ENCODE measurements at regions not wholly inside any gene's neighbourhood (a gene's known extent, or its start where the extent isn't known, plus 50 kb on each side); places are given as distances from the start of the nearest gene placed in this dataset.

DNA sequence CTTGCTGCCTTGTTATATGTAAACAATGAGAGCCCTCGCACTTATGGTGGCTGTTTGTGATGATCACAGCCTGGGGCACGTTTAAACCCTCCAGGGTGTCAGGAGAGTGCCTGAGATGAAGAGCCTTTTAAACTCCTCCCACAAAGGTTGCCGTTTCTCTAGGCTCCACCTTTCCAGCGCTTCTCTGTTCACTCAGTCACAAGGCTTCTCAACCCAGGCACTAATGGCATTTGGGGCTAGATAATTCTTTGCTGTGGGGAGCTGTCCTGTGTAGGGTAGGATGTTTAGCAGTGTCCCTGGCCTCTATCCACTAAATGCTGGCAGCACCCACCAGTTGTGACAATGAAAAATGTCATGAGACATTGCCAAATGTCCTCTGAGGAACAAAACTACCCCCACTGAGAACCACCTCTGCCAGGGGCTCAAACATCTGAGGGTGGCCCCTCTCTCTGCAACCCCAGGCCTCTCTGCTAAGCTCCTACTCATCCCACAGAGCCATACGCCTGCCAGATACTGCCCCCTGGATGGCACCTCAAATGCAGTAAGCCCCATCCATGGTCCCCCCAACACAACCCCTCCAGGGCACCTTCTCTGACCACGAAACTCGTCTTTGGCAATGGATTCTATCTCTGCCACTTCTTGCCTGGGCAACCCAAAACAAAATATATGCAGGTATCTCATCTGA lies 144.3 kb upstream of the ZMIZ1 start:
- no peak for DNase-seq (ENCODE audit: low read depth)

DNA sequence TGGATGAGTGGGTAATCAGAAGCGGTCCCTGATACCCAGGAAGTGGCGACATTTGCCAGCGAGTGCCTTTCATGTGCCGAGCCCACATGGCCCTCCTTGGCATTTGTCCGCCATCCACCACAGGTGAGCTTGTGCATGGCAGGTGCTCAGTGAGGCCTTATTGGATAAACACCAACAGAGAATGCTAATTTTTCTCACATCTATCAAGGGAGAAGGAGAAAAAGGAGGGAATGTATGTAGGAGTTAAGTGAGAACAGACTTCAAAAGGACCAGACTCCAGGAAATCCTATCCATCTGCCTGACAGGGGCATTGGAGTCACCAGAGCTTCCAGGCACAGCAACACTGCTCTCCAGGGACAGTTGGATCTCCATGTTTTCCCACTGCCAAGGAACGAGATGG lies 143.5 kb upstream of the ZMIZ1 start:
- no peak for DNase-seq (ENCODE audit: low read depth)

DNA sequence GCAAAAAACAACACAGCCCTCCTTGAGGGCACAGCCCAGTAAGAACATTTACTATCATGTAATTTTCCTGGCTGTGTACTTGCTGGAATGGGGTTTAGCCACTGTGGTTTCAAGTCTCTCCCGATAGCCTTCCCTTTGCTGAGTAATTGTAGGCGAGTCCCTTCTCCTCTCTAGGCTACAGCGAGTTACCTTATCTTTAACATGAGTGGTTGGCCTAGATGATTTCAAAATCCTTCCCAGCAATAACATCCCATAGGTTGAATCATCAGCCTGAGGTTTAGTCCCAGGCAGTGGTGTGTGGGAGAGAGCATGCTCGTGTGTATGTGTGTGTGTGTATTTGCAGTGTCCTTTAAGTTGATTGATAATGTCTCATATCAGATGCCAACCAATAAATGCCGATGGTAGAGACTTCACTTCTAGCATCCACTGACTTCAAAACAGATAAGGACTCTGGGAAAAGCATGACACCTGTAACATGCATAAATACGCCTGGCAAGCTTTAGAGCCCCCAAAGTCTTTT lies 142.9 kb upstream of the ZMIZ1 start:
- DNase-seq (ENCODE audit: low read depth) = no peak

- DNase-seq (ENCODE audit: low read depth) = no peak
Measured at GRCh38 chr10:78927257-78927995, 141.3 kb upstream of the ZMIZ1 start.

DNA sequence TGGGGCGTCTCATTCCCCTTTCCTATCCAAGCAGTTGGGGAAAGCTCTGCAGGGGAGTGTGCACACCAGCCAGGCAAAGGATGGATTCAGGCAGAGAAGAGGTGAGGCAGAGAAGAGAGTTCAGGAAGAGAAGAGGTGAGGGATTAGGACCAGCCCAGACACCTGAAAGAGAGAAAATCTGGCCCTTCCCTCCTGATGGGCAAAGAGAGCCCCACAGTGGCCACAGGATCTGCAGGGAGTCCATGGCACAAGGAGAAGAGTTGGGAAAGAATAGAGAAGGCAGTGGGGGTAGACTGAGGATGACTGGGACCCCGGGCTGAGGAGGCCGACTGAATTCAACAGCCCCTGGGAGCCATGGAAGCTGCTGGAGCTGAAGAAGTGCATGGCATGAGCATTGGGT lies 140.4 kb upstream of the ZMIZ1 start:
- DNase-seq (ENCODE audit: low read depth) = no peak

DNA sequence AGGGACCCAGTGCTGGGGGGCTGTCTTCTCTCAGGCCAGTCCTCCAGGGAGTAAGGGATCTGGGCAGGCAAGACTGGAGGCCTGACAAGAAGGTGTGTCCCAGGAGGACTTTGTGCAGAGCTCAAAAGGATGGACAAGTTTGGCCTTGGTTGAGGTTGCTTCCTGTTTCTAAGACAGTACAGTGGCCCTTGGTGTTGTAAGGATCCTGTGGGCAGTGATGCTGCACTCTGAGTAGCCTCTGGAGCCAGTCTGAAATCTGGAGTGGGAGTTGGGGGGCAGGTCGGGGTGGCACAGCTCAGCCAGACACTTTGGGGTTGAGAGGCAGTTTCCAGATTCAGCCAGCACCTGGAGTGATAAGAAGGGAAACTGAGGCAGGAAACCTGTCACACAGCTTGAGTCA lies 139.2 kb upstream of the ZMIZ1 start:
- no peak for DNase-seq (ENCODE audit: low read depth)

- DNase-seq (ENCODE audit: low read depth) = no peak
Measured at GRCh38 chr10:78931321-78932053, 137.3 kb upstream of the ZMIZ1 start.

DNA sequence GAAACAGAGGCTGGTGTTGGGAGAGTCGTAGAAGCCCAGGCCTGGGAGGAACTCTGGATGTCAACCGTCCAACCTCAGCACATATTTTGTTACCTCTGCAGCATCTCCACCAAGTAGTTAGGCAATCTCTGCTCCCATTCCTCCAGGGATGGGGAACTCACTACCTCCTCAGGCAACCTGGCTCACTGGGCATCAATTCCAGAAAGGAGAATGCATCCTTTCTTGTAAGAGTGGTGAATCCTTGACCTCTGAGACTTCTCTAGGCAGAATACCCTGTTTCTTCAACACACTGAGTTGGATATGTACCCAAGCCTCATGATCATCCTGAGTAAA lies 136.7 kb upstream of the ZMIZ1 start:
- DNase-seq (ENCODE audit: low read depth) = no peak

DNA sequence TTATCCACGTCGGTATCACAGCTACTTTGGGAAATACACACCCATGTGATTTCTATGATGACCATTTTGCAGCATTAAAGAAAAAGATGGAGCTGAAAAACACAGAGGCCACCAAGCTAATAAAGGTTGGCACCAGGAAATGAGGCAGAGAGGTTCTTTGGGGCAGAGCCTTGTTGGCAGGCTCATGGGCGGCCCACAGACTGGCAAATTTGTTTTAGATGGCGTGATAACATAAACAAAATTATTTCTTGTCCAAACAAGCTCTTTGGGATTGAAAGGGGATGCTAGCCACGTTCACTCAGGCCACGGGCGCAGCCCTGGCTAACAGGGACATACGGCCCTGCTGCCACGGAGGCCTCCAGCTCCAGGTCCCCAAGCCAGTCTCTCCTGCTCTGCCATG lies 135.9 kb upstream of the ZMIZ1 start:
- DNase-seq (ENCODE audit: low read depth) = no peak

DNA sequence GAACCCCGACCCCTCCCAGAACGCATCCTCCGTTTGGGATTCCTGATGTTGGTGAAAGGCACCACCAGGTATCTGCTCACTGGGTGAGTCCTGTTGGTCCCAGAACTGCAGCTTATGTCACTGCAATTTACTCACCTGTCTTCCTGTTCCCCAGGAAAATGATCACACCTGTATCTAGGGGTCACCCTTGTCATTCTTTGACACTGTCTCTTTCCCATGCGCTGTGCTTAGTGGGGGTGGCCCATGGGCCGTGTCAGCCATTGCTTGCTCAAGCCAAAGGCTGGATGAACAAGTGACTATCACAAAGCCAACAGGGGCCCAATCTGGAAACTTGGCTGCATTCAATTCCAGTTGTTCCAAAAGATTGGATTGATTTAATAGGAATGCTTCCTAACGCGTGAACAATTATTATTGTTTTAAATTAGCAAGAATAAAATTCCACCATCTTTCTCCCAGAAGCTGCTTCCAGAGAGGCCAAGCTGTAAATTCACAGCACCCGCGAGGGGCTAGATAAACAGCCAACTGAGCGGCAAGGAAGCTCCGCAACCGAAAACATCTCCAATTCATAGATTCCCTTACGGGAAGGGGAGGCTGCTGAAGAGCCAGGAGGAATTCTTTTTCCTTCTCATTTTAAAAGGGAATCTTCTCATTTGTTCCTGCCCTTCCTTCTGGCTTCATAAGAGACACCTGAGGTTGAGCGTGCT lies 134.8 kb upstream of the ZMIZ1 start:
- DNase-seq (ENCODE audit: low read depth) = no peak

GRCh38 chr10:78934532-78934898 lies 134.3 kb upstream of the ZMIZ1 start:
- no peak for DNase-seq (ENCODE audit: low read depth)

GRCh38 chr10:78934994-78935602 lies 133.7 kb upstream of the ZMIZ1 start:
- no peak for DNase-seq (ENCODE audit: low read depth)

GRCh38 chr10:78935697-78936407 lies 132.9 kb upstream of the ZMIZ1 start:
- no peak for DNase-seq (ENCODE audit: low read depth)

DNA sequence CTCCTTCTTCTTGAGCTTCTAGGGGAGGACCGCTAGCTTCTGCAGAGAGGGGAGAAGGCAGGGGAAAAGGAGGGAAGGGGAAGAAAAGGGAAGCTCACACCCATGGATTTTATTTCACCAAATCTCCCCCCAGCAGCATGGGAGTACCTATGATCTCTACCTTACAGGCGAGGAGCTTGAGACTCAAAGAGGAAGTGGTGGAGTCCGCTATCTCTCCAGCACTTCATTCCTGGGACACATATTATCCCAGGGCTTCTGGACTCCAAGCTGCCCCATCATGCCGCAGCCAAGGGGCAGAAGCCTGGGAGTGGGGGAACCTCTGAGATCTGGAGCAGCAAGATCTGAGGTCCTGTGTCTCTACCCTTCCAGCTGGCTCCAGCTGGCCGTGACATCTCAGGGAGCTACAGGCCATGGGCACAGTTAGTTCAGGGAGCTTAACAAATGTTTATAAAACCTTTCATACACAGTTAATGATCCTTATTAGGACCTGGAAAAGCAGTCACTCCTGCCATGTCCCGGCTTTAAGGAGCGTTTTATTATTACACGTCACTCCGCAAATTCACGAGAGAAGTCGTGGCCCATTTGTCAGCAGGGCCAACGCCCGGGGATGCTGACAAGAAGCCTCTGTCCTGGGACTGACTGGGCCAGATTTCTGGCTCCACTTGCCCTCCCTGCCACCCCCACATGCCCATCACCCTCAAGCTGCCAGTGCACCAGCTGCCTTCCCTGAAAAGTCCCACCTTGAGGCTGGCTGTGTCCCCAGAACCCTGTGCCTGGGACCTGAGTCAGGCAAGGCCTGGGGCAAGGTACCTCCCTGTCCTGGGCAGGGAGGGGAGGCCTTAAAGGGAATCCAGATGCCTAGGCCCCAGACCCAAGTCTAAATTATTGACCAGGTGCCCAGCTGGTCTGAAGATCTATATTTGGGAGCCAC lies 132.1 kb upstream of the ZMIZ1 start:
- DNase-seq (ENCODE audit: low read depth) = no peak

- no peak for DNase-seq (ENCODE audit: low read depth)
Measured at GRCh38 chr10:78937393-78937792, 131.4 kb upstream of the ZMIZ1 start.

DNA sequence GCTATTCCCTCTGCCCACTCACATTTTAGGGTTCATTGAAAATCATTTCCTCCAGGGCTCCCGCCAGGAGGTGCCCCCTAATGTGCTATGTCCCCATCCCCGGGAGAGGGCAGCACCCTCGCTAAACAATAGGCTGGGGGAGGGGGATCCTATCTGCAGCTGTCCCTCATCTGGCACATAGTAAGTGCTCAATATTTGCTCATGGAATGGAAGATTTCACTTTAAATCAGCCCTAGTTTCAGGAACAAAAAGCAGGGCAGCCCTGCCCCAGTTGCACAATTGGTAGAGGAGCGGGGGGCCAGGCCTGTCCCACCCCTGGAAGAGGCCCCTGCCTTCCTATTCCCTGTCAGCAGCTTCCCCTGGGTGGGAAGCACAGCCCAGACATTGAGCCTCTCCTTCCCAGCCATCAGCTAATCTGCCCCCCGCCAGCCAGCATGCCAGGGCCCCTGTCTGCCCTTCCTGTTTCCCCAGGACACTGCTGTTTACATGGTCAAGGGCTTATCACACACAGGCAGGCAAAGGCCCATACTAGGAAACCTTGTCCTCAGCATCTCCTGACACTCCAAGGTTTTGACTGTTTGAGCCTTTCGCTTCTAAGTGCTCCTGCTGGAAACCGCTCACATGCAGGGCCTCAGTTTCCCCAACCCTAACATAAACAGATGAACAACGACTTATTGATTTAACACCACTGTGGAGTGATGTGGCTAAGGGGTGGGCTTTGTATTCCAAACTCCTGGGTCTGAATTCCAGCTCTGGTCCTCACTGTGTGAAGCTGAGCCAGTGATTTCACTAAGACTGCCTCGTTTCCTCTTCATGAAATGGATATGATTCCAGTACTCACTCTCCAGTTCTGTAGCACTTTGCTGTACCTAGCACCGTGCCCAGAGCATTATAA lies 130.7 kb upstream of the ZMIZ1 start:
- DNase-seq (ENCODE audit: low read depth) = no peak

DNA sequence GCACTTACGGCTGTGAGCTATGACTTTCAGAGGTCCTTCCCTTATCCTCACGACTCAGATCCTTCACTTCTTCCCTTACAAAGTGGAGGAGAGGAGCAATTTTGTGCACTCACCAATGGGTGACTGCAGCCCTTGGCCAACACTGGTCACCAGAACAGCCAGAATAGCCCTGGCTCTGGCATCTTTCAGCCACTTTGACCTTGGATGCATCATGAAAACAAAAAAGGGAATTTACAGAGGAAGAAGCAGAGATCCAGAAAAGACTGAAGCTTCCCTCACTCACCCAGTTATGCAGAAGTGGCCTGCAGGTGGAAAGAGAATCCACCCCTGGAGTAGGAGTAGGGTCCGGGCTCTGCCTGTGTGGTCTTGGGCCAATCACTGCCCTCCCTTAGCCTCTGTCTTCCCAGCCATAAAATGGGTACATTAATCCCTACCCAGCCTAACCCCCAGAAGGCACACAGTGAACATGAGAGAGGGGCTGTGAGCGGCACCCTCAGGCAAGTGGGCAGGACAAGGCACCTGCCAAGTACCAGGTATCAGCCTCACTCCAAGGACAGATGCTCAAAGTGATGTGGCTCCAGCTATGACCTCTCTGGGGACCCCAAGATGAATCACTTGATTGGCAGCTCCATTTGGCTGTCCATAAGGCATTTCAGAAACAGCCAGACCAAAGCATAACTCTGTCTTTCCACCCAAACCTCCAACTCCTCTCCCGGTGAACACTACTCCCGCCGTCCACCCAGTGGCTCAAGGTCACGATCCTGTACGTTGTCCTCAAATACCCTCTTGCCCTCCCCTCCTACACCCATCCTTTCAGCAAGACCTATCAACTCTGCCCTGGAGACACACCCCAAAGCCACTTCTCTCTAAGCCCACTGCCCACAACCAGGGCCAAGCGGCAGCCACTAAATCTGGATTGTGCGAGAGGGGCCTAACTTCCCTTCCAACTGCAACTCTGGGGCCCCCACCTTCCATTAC lies 129.8 kb upstream of the ZMIZ1 start:
- no peak for DNase-seq (ENCODE audit: low read depth)

DNA sequence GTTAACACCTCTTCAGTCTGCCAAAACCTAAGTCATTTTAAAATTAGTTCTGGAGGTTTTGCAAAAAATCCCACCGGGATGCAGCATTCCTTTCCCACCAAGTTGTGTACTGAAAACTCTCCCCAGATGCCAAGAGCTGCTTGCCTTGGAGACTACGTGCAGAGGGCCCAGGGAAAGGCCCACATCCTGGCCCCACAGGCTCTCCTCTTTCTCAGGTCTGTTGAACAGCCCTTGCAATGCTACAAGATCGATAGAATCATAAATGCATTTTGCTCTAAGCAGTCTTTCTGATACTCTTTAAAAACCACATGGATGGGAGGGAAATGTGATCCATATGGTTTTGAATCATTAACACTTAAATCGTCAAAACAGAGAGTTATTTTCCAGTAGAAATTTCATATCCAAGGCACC lies 126.7 kb upstream of the ZMIZ1 start:
- DNase-seq (ENCODE audit: low read depth) = no peak

All from activated gamma-delta T cell treated with anti-CD3 and anti-CD28 coated beads, Interleukin-2, amount 50 U/mL, for 16 hours (primary cell).